Vagina (tissue), 2 donors: ENCODE measurements at regions not wholly inside any gene's neighbourhood (a gene's known extent, or its start where the extent isn't known, plus 50 kb on each side); places are given as distances from the start of the nearest gene placed in this dataset. TPM values are rescaled to one million over a fixed set of nuclear protein-coding genes. Genes with fewer than 3 reads are reported as not detected.

Source experiments
- DNase-seq, 2 donors: peaks; one replicate each; pipeline ENCODE4 v3.0.0-alpha.2; 2017; ENCODE audit errors: extremely low spot score in 2 of 2
- H3K27ac ChIP-seq: fragments of 200-600 bp; sonication (generic); one replicate; pipeline ENCODE4 v1.5.1; 2019
- H3K27me3 ChIP-seq: fragments of 200-600 bp; sonication (generic); one replicate; pipeline ENCODE4 v1.5.1; 2019
- H3K36me3 ChIP-seq, 2 donors: fragments of 200-600 bp; sonication (generic); one replicate each; pipeline ENCODE4 v1.5.1; 2017 to 2019
- H3K4me1 ChIP-seq: fragments of 200-600 bp; sonication (generic); one replicate; pipeline ENCODE4 v1.5.1; 2019
- H3K4me3 ChIP-seq, 2 donors: fragments of 200-600 bp; sonication (generic); 1 replicate in 1 of 2; 2 replicates in 1 of 2; pipeline ENCODE4 v1.5.1; 2016 to 2019
- H3K9me3 ChIP-seq: fragments of 200-600 bp; sonication (generic); one replicate; pipeline ENCODE4 v1.5.1; 2019
- POLR2A ChIP-seq, 2 donors: fragments of 450-650 bp; IDR thresholded peaks; one replicate each; pipeline ENCODE4 v1.6.1; 2017; ENCODE audit warnings: antibody characterized with exemption in 2 of 2, mild to moderate bottlenecking in 2 of 2, moderate library complexity in 2 of 2
- POLR2AphosphoS5 ChIP-seq, 2 donors: sonication (generic); formaldehyde crosslinking; IDR thresholded peaks; one replicate each; pipeline ENCODE4 v1.9.0; 2017; ENCODE audit warnings: antibody characterized with exemption in 2 of 2, mild to moderate bottlenecking in 2 of 2, low read depth in 1 of 2; ENCODE audit not compliant: insufficient read depth in 1 of 2
- intact Hi-C: fragments of 100-400 bp; cut with DNase I; formaldehyde crosslinking; loops from one replicate; pipeline ENCODE4 v1.15.1; 2023
- small RNA-seq: library from RNA; depleted of rRNA; stranded (forward); fragments of <200 nt; gene quantifications from one replicate; pipeline ENCODE3, GENCODE V24; 2016
- TF ChIP-seq, protein P1 (sequence below), 3 experiments: fragments of 450-650 bp in 2 of 3; fragments of 200-600 bp in 1 of 3; sonication (generic) in 1 of 3; IDR thresholded peaks; one replicate each; pipeline ENCODE4 v1.5.1; 2017 to 2019; ENCODE audit warnings: antibody characterized with exemption in 3 of 3, mild to moderate bottlenecking in 2 of 3, moderate library complexity in 2 of 3

DNA sequence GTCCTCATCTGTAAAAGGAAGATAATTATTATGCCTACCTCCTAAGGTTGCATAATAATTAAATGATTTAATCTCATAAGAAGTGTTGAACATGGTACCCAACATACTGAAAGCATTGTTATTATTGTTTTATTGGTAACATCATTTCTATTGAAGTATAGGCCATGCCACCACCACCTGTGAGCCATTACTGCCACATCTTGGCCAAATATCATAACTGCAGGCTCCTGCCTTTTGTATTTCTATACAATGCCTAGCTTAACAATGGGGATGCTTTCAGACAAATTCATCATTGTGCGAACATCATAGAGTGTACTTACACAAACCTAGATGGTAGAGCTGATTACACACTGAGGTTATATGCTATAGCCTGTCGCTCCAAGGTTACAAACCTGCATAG is 61.1 kb upstream of the NPSR1 start:
- Histone ChIP-seq H3K36me3 (no peaks in the 10 kb centered on the region), H3K4me3 (no peak overlapping the region), H3K4me1 (no peaks in the 10 kb centered on the region), H3K27me3 (no peaks in the 10 kb centered on the region), H3K9me3 (no peaks in the 10 kb centered on the region), H3K27ac (no peak overlapping the region)
- DNase-seq = no peak
- TF ChIP-seq POLR2A (IDR thresholded peaks at IDR 0.05) = no peak
- no peak for TF ChIP-seq POLR2AphosphoS5 (IDR thresholded peaks at IDR 0.05; ENCODE audit: insufficient read depth in 1 of 2, low read depth in 1 of 2)
- TF ChIP-seq, protein P1, sequence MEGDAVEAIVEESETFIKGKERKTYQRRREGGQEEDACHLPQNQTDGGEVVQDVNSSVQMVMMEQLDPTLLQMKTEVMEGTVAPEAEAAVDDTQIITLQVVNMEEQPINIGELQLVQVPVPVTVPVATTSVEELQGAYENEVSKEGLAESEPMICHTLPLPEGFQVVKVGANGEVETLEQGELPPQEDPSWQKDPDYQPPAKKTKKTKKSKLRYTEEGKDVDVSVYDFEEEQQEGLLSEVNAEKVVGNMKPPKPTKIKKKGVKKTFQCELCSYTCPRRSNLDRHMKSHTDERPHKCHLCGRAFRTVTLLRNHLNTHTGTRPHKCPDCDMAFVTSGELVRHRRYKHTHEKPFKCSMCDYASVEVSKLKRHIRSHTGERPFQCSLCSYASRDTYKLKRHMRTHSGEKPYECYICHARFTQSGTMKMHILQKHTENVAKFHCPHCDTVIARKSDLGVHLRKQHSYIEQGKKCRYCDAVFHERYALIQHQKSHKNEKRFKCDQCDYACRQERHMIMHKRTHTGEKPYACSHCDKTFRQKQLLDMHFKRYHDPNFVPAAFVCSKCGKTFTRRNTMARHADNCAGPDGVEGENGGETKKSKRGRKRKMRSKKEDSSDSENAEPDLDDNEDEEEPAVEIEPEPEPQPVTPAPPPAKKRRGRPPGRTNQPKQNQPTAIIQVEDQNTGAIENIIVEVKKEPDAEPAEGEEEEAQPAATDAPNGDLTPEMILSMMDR (IDR thresholded peaks at IDR 0.05) = no peak
- intact Hi-C loops = no loop called here

DNA sequence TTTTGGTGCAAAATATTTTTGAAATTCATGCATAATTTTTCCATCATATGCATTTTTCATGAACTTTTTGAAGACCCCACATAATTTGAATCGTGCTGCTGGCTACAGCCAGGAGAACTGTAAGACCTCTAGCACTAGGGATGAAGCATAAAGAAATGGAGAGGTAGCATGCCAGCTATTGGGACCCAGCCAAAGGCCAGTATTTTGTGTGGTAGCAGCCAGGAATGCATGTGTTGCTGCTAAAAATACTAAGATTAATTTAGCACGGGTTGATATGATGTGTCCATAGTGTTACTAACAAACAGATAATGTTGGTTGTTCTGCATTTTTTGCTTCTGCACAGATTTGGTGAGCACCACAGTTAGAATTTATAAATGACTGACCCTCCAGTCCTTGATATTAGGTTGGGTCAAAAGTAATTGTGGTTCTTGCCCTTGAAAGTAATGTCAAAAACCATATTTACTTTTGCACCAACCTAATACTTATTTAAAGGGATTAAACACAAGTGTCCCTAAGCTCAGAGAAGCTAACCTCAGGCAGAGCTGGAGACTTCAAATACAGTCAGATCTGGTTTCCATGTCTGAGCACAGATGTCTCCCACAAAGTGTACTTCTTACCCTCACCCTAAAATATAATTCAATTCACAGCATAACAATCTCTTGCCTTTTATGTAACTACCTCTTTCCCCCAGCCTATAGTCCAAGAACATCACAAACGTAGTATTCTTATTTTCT is 54.1 kb upstream of the NPSR1 start:
- DNase-seq = no peak
- H3K4me1 ChIP-seq = no peaks in the 10 kb centered on the region
- no peak overlapping the region for H3K27ac ChIP-seq
- intact Hi-C loops = no loop called here
- no peaks in the 10 kb centered on the region for H3K36me3 ChIP-seq
- no peaks in the 10 kb centered on the region for H3K27me3 ChIP-seq
- no peak overlapping the region for H3K4me3 ChIP-seq
- TF ChIP-seq, protein P1 (IDR thresholded peaks at IDR 0.05) = no peak
- TF ChIP-seq POLR2AphosphoS5 (IDR thresholded peaks at IDR 0.05; ENCODE audit: insufficient read depth in 1 of 2, low read depth in 1 of 2) (no peak), POLR2A (IDR thresholded peaks at IDR 0.05) (no peak)
- H3K9me3 ChIP-seq = no peaks in the 10 kb centered on the region

Small RNA genes in the stretch of these regions (small RNA-seq; reads per million reads assigned to genes)
- not detected for gene RNU6-438P
